8988T (cell line): ENCODE measurements at regions not wholly inside any gene's neighbourhood (a gene's known extent, or its start where the extent isn't known, plus 50 kb on each side); places are given as distances from the start of the nearest gene placed in this dataset.

Experiments
- DNase-seq: peaks from one replicate; pipeline ENCODE4 v3.0.0; 2011

DNA sequence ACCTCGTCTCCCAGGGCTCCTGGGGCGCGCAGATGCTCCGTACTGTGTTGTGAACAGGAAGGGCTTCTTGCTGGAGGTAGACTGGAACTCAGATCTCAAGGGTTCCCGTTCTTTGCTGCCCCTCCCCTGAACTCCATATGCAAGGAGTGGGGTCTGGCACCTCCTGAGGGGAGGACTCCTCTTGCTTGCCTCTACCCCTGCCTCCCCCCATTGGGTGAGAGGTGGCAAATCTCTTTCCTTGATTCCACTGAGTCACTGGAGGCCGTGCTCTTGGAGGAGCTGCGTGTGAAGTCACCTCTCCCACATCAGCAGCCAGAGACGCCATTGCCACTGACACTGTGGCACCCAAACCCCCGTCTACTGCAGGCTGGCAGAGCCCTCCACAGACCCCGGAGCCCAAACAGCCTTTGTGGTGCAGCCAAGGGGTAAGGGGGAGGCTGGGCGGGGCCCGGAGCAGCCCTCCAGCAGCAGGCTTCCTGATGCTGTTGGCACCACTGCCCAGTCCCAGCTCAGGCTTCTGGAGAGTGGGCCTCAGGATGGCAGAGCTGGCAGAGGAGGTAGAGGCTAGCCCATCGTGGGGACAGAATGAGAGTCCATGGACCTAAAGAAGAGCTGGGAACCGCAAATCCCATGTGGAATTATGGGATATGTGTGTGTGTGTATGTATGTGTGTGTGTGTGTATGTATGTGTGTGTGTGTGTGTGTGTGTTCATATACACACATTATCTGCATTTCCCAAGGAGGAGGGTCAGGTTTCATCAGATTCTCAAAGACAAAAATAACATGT is 104.9 kb upstream of the RUNX3 start:
- no peak for DNase-seq

DNA sequence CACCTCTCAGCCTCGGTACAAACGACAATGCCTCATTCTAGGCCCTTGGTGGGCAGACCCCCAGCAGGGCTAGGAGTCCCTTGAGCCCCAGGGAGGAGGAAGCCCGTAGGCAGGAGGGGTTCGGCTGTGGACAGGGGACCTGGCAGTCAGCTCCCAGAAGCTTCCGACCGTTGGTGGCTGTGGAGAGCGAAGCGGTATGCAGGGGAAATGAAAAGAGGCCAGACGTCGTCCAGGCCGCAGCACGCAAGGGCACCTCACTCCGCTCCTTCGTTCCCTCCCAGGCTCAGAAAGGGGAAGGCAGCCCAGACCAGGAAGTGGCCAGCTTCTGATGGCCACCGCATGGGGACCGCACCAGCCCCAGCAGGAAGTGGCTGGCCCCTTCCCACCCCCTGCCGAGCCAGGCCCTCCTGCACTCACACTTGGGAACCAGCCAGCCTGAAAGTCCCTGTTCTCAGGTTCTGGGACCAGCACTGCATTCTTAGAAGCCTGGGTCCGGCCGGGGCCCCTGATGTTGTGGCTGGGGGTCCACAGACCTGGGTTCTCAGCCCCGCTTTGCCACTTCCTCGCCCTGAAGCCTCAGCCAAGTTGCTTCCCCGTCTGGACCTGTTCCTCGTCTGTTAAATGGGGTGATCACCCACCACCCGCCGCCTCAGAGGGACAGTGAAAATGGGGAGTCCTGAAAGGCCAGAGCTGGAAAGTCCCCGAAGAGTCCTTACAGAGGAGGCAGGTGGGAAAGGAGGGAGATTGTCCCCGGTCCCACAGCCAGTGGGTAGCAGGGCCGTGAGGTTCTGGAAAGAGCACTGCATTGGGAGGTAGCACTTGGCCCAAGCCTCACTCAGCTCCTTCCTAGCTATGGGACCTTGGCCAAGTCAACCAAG is 104.0 kb upstream of the RUNX3 start:
- DNase-seq = no peak

DNA sequence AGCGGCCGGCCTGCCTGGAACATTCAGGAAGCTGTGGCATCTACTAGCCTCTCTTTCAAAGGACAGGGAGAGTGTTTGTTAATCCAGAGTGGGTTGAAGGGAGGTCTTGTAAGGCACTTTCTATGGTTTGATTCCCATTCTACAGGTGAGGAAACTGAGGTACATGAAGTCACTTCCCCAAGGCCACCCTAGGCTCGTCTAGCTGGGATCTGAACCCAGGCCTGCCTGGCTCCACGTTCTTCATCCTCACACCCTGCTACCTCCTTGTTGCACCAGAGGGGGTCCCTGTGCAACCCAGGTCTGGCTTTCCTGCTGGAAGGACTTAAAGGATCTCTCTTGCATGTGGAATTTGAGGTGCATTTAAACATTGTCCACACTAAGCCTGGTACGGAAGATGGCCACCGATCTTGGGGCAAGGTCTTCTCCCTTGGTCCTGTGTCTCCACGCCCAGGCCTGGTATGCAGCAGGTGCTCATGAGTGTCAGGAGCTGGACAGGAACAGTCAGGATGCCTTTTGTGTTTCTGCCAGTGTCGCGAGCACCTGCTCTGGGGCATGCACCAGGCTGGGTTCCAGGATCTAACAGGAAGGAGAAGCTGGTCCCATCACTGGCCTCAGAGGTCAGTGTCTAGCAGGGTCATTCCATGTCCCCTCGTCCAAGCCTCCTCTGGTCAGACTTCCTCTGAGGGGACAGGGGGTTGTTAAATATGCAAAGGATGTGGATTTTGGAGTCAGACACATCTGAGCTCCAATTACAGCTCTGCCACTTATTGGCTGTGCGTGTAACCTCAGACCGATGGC is 103.2 kb upstream of the RUNX3 start:
- DNase-seq = no peak

DNA sequence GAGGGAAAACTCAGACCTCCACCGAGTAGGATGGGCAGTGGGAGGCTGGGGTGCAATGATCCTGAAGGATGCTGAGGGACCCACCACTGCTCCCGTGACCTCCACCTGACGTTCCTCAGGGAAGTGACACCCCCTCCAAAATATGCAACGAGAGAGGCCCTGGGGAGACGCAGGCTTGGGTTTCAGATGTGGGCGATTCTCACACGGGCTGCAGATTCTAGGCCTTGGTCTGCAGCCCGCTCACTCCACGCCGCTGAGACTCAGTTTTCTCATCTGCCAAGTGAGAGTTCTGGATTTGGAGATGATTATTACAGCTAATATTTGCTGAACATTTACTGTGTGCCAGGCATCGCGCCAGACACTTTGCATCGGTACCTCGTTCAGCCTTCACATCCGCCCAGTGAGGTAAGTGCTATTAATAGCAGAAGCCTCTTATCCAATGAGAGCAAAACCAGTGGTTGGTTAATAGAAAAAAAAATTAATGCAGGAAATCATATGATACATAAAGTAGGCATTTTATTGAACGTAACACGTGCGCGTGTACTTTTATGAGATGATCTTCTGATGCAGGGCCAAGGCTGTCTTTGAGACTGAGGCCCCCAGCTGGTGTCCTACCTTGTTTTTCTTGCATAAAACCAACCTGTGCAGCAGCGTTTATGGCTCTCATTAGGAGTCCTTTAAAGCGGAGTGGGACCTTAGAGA is 102.0 kb upstream of the RUNX3 start:
- DNase-seq = no peak

DNA sequence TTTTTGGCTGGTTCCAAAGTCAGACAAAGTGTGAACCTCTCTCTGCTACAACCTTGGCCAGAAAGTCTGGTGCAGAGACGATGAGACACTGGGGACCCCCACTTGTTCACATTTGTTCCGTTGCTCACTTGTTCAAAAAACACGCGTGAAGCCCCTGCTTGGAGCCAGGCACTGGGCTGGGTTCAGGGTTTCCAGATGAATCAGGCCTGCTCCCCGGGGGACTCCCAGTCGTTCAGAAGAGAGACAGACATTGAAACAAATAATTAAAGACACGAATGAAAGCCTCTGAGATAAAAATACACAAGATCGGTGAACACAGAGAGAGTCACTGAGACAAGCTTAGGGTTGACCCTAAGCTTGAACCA is 101.5 kb upstream of the RUNX3 start:
- DNase-seq = no peak

- no peak for DNase-seq
These were observed 100.9 kb upstream of the RUNX3 start for GRCh38 chr1:25030674-25031589.

- DNase-seq = no peak
These were observed 99.9 kb upstream of the RUNX3 start for GRCh38 chr1:25030012-25030411.

- no peak for DNase-seq
These were observed 99.0 kb upstream of the RUNX3 start for GRCh38 chr1:25028907-25029599.

- DNase-seq = no peak
These were observed 98.5 kb upstream of the RUNX3 start for GRCh38 chr1:25028587-25028906.

DNA sequence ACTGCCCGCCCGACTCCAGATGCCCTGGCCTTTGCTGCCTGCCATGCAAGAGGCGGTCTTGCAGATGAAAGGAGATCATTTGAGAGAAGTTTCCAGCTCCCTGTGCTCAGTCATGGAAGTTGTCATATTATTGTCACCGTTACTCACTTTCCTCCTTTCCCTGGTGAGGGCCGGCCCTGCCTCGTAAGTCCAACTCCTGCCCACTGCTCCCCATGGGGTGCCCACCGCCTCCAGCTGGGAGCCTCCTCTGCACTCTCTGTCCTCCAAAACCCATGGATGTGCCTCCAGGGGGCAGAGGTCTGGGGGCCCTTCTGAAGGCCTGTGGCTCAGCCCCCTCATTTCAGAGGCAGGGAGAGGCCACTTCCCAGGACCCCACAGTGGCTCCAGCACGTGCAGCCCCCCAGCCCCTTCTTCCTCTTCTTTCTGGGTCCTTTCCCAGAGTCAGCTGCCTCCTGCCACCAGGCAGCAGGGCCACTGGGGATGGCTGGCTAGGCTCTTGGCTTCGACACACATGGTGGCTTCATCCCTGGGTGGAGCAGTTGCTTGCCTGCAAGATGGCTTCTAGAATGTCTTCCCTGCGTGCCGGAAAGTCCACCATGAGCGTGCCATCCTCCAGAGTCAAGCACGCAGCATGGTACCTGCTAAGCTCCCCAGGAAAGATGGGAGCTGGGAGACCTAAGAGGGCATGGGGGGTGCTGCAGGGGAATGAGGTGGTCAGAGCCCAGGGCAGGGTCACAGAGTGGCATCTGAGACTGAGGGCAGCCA is 97.9 kb upstream of the RUNX3 start:
- no peak for DNase-seq

DNA sequence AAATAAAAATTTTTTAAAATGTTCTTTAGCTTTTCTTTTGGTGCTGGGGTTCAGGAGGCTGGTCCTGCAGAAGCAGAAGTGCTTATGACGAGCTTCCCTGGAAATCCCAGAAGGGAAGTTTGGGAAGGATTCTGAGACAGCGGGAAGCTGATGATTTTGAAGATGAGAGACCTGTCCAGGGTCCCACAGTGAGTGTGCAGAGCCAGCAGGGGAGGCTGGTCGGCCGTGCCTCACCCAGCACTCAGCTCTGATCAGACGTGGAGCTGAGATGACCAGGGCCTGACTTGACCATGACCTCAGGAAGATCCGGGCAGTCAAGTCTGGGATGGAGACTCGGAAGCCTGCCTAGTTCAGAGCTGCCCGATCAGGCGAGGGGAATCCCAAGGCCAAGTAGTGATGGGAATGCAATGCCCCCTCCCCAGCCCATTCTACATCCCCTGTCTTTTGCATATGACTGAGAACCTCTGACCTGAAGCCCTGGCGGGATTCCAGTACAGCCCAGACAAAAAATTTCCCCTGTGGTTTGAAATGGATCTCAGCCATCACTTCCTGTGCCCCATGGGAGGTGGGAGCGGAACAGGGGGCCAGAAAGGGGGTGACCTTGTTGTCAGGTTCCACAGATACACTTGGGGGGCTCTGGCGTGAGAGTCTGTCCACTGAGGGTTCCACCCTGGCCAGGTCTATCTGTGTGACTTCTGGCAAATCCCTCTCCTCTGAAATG is 96.8 kb upstream of the RUNX3 start:
- DNase-seq = no peak

GRCh38 chr1:25026304-25026703 is 96.2 kb upstream of the RUNX3 start:
- DNase-seq = no peak

DNA sequence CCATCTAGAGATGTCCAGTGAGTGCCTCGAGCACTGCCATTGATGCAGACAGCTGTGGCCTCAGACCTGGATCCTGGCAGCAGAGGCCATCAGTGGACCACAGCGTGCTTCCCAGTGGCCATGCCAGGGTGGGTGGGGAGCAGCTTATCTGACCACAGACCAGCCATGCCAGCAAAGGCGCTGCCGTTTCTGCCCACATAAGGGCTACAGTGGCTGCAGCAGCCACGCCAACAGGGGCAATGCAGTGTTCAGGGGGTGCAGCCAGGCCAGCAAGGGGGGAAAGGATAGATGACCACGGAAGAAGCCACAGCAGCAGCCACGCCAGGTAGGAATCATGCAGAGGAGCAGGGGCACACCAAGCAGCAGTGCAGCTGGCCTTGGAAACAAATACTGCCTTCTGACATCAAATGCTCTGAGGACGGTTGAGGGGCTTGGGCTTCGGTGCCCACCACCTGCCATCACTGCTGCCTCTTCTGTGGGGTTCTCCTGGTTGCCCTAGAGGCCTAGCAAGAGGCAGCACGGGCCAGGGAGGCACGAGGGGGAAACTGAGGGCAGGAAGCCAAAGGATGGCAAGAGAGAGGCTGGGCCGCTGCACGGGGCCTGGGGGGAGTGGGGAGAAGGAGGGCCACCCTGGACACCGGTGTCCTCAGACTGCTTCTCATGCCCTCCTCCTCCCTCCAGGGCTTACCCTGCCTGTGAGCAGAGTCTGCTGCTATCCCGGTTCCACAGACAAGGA is 94.7 kb upstream of the RUNX3 start:
- DNase-seq = no peak

GRCh38 chr1:25023826-25024225 is 93.8 kb upstream of the RUNX3 start:
- no peak for DNase-seq

- DNase-seq = no peak
These were observed 93.1 kb upstream of the RUNX3 start for GRCh38 chr1:25023190-25023578.

DNA sequence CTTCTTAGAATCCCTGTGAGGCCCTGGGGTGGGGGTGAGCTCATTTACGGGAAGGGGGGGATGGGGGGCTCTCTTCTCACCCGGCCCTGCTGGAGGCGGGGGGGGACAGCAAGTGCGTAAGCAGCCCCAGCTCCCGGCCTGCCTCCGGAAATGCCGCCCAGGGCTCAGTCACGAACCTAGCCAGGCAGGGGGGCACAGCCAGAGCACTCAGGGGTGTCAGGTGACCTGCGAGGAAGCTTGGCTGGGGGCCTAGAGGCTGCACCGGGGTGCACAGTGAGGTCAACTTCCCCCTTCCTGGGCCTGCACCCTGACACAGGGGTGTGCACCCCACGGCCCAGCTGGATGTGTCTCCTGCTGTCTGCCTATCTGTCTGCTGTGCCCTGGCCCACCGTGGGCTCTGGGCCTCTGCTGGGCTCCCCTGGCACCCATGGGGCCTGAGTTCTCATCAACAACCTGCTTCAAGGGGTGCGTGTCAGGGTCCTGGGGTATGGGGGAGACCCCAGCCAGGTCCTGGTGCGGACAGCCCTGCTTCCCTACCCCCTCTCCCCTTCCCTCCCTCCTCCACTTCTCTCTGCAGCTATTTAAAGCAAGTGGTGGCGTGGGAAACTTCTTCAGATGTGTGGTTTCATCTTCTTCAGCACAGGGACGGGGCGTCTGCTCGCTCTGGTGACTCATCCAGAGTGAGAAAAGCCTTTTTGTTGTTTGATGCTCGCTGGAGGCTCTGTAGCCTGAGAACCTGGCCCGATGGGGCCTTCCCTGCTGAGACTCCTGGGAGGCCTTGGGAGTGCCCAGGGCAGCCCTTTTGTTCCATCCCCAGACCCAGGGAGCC is 92.5 kb upstream of the RUNX3 start:
- no peak for DNase-seq

DNA sequence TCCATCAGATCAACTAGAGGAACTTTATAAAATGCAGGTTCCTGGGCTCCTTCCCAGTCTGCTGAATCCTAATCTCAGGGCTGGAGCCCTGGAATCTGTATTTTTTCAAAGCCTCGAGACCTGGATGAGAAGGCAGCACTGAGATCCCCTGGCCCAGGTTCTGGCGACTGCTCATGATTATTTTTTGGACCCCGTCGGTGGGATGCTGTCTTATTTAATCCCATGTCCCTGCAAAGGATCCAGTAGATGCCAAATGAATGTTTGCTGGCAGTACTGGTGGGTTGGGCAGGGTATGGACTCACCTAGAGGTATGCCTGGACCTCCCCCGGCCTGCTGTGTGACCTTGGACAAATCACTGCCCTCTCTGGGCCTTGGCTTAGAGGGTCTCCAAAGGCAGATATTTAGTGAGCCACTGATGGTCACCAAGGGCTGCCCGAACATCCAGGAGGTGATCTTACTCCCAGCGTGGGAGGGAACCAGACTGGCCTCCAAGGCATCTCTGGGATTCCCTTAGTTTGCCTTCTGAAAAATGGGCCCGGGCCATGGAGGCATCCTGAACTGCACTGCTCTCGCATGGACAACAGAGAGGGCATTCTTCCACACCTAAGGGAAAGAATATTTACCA is 91.6 kb upstream of the RUNX3 start:
- DNase-seq = no peak
